ENCODE measurements at regions not wholly inside any gene's neighbourhood (a gene's known extent, or its start where the extent isn't known, plus 50 kb on each side); places are given as distances from the start of the nearest gene placed in this dataset.

DNA sequence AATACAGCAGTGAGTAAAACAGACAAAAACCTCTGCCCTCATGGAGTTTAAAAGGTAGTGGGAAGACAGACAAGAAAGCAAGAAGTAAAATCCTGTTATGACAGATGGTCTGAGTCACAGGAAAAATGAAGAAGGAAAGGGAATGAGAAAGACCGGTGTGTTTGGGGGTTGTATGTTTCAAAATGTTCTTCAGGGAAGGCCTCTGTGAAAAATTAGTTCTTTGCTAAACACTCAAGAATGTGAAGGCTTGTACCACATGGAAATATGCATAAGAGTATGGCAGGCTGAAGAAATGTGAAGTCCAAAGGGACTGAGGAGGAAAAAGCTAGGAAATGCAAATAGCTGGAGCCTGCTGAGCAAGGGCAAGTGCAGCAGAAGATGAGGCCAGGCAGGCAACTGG lies 315.9 kb upstream of the SEMA3A start:
- Histone ChIP-seq H3K9me3 (ENCODE audit: low read depth) (no peaks in the 10 kb centered on the region), H3K27me3 (no peaks in the 10 kb centered on the region), H3K4me1 (ENCODE audit: low read depth) (no peaks in the 10 kb centered on the region), H3K4me3 (no peak overlapping the region), H3K36me3 (no peaks in the 10 kb centered on the region), H3K27ac (no peak overlapping the region)
- TF ChIP-seq, protein P1, sequence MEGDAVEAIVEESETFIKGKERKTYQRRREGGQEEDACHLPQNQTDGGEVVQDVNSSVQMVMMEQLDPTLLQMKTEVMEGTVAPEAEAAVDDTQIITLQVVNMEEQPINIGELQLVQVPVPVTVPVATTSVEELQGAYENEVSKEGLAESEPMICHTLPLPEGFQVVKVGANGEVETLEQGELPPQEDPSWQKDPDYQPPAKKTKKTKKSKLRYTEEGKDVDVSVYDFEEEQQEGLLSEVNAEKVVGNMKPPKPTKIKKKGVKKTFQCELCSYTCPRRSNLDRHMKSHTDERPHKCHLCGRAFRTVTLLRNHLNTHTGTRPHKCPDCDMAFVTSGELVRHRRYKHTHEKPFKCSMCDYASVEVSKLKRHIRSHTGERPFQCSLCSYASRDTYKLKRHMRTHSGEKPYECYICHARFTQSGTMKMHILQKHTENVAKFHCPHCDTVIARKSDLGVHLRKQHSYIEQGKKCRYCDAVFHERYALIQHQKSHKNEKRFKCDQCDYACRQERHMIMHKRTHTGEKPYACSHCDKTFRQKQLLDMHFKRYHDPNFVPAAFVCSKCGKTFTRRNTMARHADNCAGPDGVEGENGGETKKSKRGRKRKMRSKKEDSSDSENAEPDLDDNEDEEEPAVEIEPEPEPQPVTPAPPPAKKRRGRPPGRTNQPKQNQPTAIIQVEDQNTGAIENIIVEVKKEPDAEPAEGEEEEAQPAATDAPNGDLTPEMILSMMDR (IDR thresholded peaks at IDR 0.05; ENCODE audit: low read depth, low read length) = no peak
- peak in 1 of 2 donors; percentile 16 for DNase-seq (ENCODE audit: low read depth in 1 of 2, low spot score in 1 of 2)

DNA sequence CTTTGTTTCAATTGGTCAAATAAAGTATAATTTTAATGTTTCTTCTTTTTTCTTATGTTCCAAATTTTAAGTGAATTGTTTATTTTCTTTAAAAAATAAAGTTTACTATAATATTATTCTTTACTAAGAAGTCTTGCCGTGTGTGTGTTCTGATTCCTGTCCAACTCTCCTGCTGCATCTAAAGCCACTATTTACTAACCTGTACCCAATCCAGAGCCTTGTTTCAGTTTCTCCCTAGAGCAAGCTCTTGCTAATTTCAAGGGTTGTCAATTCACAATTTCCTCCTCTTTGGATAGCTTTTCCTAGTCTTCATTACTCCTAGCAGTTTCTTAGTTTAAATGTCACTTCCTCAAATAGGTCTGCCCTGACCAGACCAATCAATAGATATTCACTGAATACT lies 314.9 kb upstream of the SEMA3A start:
- Histone ChIP-seq H3K36me3 (no peaks in the 10 kb centered on the region), H3K27ac (no peak overlapping the region), H3K9me3 (ENCODE audit: low read depth) (no peaks in the 10 kb centered on the region), H3K4me1 (ENCODE audit: low read depth) (no peaks in the 10 kb centered on the region), H3K4me3 (no peak overlapping the region), H3K27me3 (no peaks in the 10 kb centered on the region)
- DNase-seq (ENCODE audit: low read depth in 1 of 2, low spot score in 1 of 2) = peak in 1 of 2 donors; percentile 12
- TF ChIP-seq, protein P1 (IDR thresholded peaks at IDR 0.05; ENCODE audit: low read depth, low read length) = no peak

DNA sequence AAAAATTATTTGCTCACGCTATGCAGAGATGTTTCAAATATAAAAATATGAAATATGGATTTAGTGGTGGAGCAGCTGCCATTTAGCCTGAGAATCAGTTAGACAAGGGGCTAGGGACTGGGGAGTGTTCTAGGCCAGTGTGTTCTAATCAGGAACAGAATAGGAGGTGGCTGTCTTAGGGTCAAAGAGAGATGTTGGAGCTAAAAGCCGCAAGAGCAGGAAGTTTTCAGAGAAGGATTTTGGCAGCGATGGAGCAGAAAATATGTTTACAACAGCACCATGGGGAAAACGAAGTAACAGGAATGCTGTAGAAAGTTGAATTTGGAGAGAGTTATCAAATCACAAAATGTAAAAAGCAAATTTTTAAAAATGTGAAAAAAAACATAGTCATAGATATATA lies 314.0 kb upstream of the SEMA3A start:
- TF ChIP-seq, protein P1 (IDR thresholded peaks at IDR 0.05; ENCODE audit: low read depth, low read length) = no peak
- H3K36me3 ChIP-seq = no peaks in the 10 kb centered on the region
- H3K4me3 ChIP-seq = no peak overlapping the region
- H3K27me3 ChIP-seq = no peaks in the 10 kb centered on the region
- H3K4me1 ChIP-seq (ENCODE audit: low read depth) = no peaks in the 10 kb centered on the region
- no peak overlapping the region for H3K27ac ChIP-seq
- no peaks in the 10 kb centered on the region for H3K9me3 ChIP-seq (ENCODE audit: low read depth)
- peak in 1 of 2 donors; percentile 14 for DNase-seq (ENCODE audit: low read depth in 1 of 2, low spot score in 1 of 2)

DNA sequence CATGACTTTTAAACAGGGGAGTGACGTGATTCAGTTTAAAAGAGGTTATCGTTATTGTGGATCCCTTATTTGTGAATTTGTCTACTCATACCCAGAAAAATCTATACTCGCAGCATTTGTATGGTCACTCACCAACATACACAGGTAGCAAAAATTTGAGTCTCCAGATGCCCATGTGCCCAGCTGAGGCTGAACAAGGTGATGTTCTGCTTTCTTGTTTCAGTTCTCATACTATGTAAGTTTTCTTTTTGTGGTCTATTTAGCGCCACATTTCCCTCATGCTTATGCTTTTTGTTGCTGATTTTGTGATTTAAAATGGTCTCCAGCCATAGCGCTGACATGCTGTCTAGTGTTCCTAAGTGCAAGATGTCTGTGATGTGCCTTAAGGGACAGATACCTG lies 312.9 kb upstream of the SEMA3A start:
- Histone ChIP-seq H3K9me3 (ENCODE audit: low read depth) (no peaks in the 10 kb centered on the region), H3K27ac (no peak overlapping the region), H3K36me3 (no peaks in the 10 kb centered on the region), H3K4me1 (ENCODE audit: low read depth) (no peaks in the 10 kb centered on the region), H3K4me3 (no peak overlapping the region), H3K27me3 (no peaks in the 10 kb centered on the region)
- TF ChIP-seq, protein P1 (IDR thresholded peaks at IDR 0.05; ENCODE audit: low read depth, low read length) = no peak
- no peak for DNase-seq (ENCODE audit: low read depth in 1 of 2, low spot score in 1 of 2)

DNA sequence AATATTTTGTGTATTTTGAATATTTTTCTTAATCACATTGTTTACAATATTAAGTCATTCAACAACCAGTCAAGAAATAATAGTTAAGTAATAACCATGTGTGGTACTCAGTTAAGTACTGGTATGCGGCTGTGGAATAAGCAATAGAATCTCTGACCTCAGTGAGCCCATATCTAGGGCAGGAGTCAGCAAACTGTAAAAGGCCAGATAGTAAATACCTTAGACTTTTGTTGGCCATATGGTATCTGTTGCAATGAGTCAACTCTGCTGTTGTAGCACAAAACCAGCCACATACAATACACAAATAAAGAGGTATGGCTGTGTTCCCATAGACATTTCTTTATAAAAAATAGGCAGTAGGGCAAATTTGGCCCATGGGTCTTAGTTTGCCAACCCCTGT lies 311.6 kb upstream of the SEMA3A start:
- no peak overlapping the region for H3K4me3 ChIP-seq
- H3K27ac ChIP-seq = no peak overlapping the region
- no peaks in the 10 kb centered on the region for H3K4me1 ChIP-seq (ENCODE audit: low read depth)
- no peak for DNase-seq (ENCODE audit: low read depth in 1 of 2, low spot score in 1 of 2)
- TF ChIP-seq, protein P1 (IDR thresholded peaks at IDR 0.05; ENCODE audit: low read depth, low read length) = no peak
- H3K27me3 ChIP-seq = no peaks in the 10 kb centered on the region
- no peaks in the 10 kb centered on the region for H3K36me3 ChIP-seq
- H3K9me3 ChIP-seq (ENCODE audit: low read depth) = no peaks in the 10 kb centered on the region

DNA sequence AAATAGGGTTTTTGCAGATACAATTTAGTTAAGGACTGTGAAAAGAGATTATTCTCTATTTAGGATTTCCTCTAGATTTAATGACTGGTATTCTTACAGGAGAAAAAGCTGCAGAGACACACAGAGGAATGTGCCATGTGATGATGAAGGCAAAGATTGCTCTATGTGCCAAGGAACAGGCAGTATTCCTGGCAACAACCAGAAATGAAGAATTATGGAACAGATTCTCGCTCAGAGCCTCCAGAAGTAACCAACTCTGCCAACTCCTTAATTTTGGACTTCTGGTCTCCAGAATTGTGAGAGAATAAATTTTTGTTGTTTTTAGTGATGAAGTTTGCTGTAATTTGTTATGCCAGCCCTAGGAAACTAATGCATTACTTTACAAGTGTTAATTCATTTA lies 307.6 kb upstream of the SEMA3A start:
- H3K27me3 ChIP-seq = no peaks in the 10 kb centered on the region
- TF ChIP-seq, protein P1 (IDR thresholded peaks at IDR 0.05; ENCODE audit: low read depth, low read length) = no peak
- no peak overlapping the region for H3K27ac ChIP-seq
- no peak for DNase-seq (ENCODE audit: low read depth in 1 of 2, low spot score in 1 of 2)
- no peaks in the 10 kb centered on the region for H3K9me3 ChIP-seq (ENCODE audit: low read depth)
- no peaks in the 10 kb centered on the region for H3K36me3 ChIP-seq
- H3K4me3 ChIP-seq = no peak overlapping the region
- no peaks in the 10 kb centered on the region for H3K4me1 ChIP-seq (ENCODE audit: low read depth)
